GM10266 (cell line): ENCODE measurements at regions not wholly inside any gene's neighbourhood (a gene's known extent, or its start where the extent isn't known, plus 50 kb on each side); places are given as distances from the start of the nearest gene placed in this dataset.

Experiments used
- DNase-seq: peaks from one replicate; pipeline ENCODE4 v3.0.0; 2012; ENCODE audit errors: extremely low spot score
- CTCF ChIP-seq: IDR thresholded peaks from 2 replicates; pipeline ENCODE4 v1.5.1; 2012; ENCODE audit warnings: mild to moderate bottlenecking, low read depth; ENCODE audit not compliant: control insufficient read depth, insufficient read depth; ENCODE audit errors: missing control alignments

- DNase-seq: no peak
These were observed 195.1 kb upstream of the KLF6 start for GRCh38 chr10:3980144-3980543.

GRCh38 chr10:3978761-3979160, 193.8 kb upstream of the KLF6 start:
- TF ChIP-seq CTCF: no peak
- no peak for DNase-seq

More at GRCh38 chr10:3980144-3980543, 195.1 kb upstream of the KLF6 start:
- TF ChIP-seq CTCF: no peak

GRCh38 chr10:3978174-3978573, 193.2 kb upstream of the KLF6 start:
- DNase-seq: no peak
- no peak for TF ChIP-seq CTCF

GRCh38 chr10:3977761-3978160, 192.8 kb upstream of the KLF6 start:
- TF ChIP-seq CTCF: no peak
- no peak for DNase-seq

GRCh38 chr10:3976718-3977117, 191.7 kb upstream of the KLF6 start:
- no peak for TF ChIP-seq CTCF
- DNase-seq: no peak

GRCh38 chr10:3976171-3976570, 191.2 kb upstream of the KLF6 start:
- DNase-seq: no peak
- no peak for TF ChIP-seq CTCF

- TF ChIP-seq CTCF: no peak
- DNase-seq: no peak
These were observed 190.0 kb upstream of the KLF6 start for GRCh38 chr10:3975016-3975415.
